ENCODE measurements at regions not wholly inside any gene's neighbourhood (a gene's known extent, or its start where the extent isn't known, plus 50 kb on each side); places are given as distances from the start of the nearest gene placed in this dataset.

GRCh38 chr1:178572604-178573003, 59.7 kb downstream of the TEX35 start:
- no peak overlapping the region for H3K27ac ChIP-seq (replicated peaks in 1 of 4)
- peaks cover 0 to 5% (median 2%) of the 10 kb centered on the region in 4 donors for H3K4me1 ChIP-seq
- no peak overlapping the region for H3K4me3 ChIP-seq
- intact Hi-C loops (cut with DNase I) = no loop called here
- no peaks in the 10 kb centered on the region for H3K27me3 ChIP-seq
- TF ChIP-seq POLR2A (IDR thresholded peaks at IDR 0.05; ENCODE audit: low read depth) (no peak), EP300 (IDR thresholded peaks at IDR 0.05) (no peak), POLR2AphosphoS5 (IDR thresholded peaks at IDR 0.05) (no peak), CTCF (IDR thresholded peaks at IDR 0.05) (no peak)
- no peaks in the 10 kb centered on the region for H3K36me3 ChIP-seq
- H3K9me3 ChIP-seq = no peaks in the 10 kb centered on the region
- DNase-seq (ENCODE audit: extremely low spot score) = no peak

GRCh38 chr1:178573330-178573729, 60.4 kb downstream of the TEX35 start:
- TF ChIP-seq POLR2AphosphoS5 (IDR thresholded peaks at IDR 0.05) (no peak), EP300 (IDR thresholded peaks at IDR 0.05) (no peak), CTCF (IDR thresholded peaks at IDR 0.05) (no peak), POLR2A (IDR thresholded peaks at IDR 0.05; ENCODE audit: low read depth) (no peak)
- 95% methylated on average over 3 of the region's 3 CpGs for WGBS
- Histone ChIP-seq H3K27me3 (no peaks in the 10 kb centered on the region), H3K9me3 (no peaks in the 10 kb centered on the region), H3K4me3 (no peak overlapping the region), H3K36me3 (no peaks in the 10 kb centered on the region), H3K27ac (replicated peaks in 1 of 4) (no peak overlapping the region), H3K4me1 (peaks cover 0 to 5% (median 2%) of the 10 kb centered on the region in 4 donors)
- no peak for DNase-seq (ENCODE audit: extremely low spot score)
- intact Hi-C loops (cut with DNase I) = no loop called here

- intact Hi-C loops (cut with DNase I) = no loop called here
- WGBS = 82% methylated on average over 2 of the region's 2 CpGs
Measured at GRCh38 chr1:178574345-178574744, 61.4 kb downstream of the TEX35 start.

GRCh38 chr1:178575611-178576361, 62.9 kb downstream of the TEX35 start:
- TF ChIP-seq POLR2A (IDR thresholded peaks at IDR 0.05; ENCODE audit: low read depth) (no peak), POLR2AphosphoS5 (IDR thresholded peaks at IDR 0.05) (no peak), EP300 (IDR thresholded peaks at IDR 0.05) (no peak), CTCF (IDR thresholded peaks at IDR 0.05) (no peak)
- H3K27ac ChIP-seq (replicated peaks in 1 of 4) = no peak overlapping the region
- DNase-seq (ENCODE audit: extremely low spot score) = no peak

More at GRCh38 chr1:178574345-178574744, 61.4 kb downstream of the TEX35 start:
- H3K27ac ChIP-seq (replicated peaks in 1 of 4) = no peak overlapping the region
- TF ChIP-seq POLR2AphosphoS5 (IDR thresholded peaks at IDR 0.05) (no peak), POLR2A (IDR thresholded peaks at IDR 0.05; ENCODE audit: low read depth) (no peak), CTCF (IDR thresholded peaks at IDR 0.05) (no peak), EP300 (IDR thresholded peaks at IDR 0.05) (no peak)
- H3K4me1 ChIP-seq = peaks cover 0 to 5% (median 2%) of the 10 kb centered on the region in 4 donors
- no peaks in the 10 kb centered on the region for H3K27me3 ChIP-seq
- no peak overlapping the region for H3K4me3 ChIP-seq
- no peaks in the 10 kb centered on the region for H3K36me3 ChIP-seq
- DNase-seq (ENCODE audit: extremely low spot score) = no peak
- H3K9me3 ChIP-seq = no peaks in the 10 kb centered on the region

More at GRCh38 chr1:178575611-178576361, 62.9 kb downstream of the TEX35 start:
- H3K27me3 ChIP-seq = no peaks in the 10 kb centered on the region
- H3K36me3 ChIP-seq = no peaks in the 10 kb centered on the region
- intact Hi-C loops (cut with DNase I) = no loop called here
- H3K9me3 ChIP-seq = no peaks in the 10 kb centered on the region
- WGBS = 47% methylated on average over 3 of the region's 3 CpGs
- peaks cover 0 to 5% (median 2%) of the 10 kb centered on the region in 4 donors for H3K4me1 ChIP-seq
- no peak overlapping the region for H3K4me3 ChIP-seq

Data from esophagus muscularis mucosa (tissue), 4 donors.